ENCODE measurements at regions not wholly inside any gene's neighbourhood (a gene's known extent, or its start where the extent isn't known, plus 50 kb on each side); places are given as distances from the start of the nearest gene placed in this dataset.

DNA sequence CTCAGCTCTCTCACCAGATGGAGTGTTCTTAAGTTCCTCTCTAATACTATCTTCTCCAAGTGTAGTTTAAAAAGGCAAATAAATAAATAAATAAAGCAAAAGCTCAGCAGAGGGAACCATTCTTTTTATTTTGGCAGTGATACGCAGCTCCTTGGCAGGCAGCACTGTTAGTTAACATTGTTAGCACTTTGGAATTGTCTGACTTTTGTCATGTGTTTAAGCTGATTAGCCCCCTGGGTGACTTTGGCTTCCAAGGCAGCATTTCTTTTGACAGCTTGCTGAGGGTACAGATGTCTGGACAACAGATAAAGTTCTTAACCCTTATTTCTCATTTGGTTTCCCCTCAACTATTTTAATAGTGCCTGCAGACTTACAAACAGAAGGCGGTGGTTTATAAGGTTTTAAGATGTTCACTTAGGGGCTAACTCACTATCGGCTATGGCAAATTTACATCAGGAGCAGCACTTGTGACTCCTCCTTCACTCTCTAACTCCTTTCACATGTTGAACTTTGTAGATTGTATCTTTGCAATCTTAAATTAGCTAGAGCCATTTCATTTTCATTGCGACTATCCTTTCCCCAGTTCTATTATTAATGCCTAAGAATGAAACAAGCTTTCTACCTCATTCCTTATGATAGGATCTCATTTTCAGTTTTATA lies 213.4 kb downstream of the ZBBX start:
- ATAC-seq (no peak), DNase-seq (no peak)
- H3K9me3 ChIP-seq = no peaks in the 10 kb centered on the region
- no peaks in the 10 kb centered on the region for H3K27me3 ChIP-seq
- no peak overlapping the region for H3K4me3 ChIP-seq
- no peak overlapping the region for H3K27ac ChIP-seq
- peaks cover 8 to 12% of the 10 kb centered on the region in 2 donors for H3K4me1 ChIP-seq
- no peaks in the 10 kb centered on the region for H3K36me3 ChIP-seq
- intact Hi-C loops (cut with DNase I; ENCODE audit: low total_unique reads) = no loop called here
- in situ Hi-C loops (cut with MboI; ENCODE audit: low sequenced_read_pairs in 4 of 4) = no loop called here
- TF ChIP-seq CTCF (IDR thresholded peaks at IDR 0.05 in 4 of 5, conservative IDR thresholded peaks at IDR 0.05 in 1 of 5) = no peak
- TF ChIP-seq POLR2A (IDR thresholded peaks at IDR 0.05) = no peak

- Histone ChIP-seq H3K9me3 (no peaks in the 10 kb centered on the region), H3K27ac (no peak overlapping the region), H3K4me3 (no peak overlapping the region), H3K27me3 (no peaks in the 10 kb centered on the region), H3K36me3 (no peaks in the 10 kb centered on the region), H3K4me1 (peaks cover 8 to 12% of the 10 kb centered on the region in 2 donors)
- ATAC-seq (no peak), DNase-seq (no peak)
- TF ChIP-seq POLR2A (IDR thresholded peaks at IDR 0.05) (no peak), CTCF (IDR thresholded peaks at IDR 0.05 in 4 of 5, conservative IDR thresholded peaks at IDR 0.05 in 1 of 5) (no peak)
- intact Hi-C loops (cut with DNase I; ENCODE audit: low total_unique reads) (no loop called here), in situ Hi-C loops (cut with MboI; ENCODE audit: low sequenced_read_pairs in 4 of 4) (no loop called here)
These were observed 214.1 kb downstream of the ZBBX start for GRCh38 chr3:167166012-167166411.

GRCh38 chr3:167163580-167163979 lies 216.5 kb downstream of the ZBBX start:
- Histone ChIP-seq H3K9me3 (no peaks in the 10 kb centered on the region), H3K4me3 (no peak overlapping the region), H3K27me3 (no peaks in the 10 kb centered on the region), H3K4me1 (peaks cover 8 to 12% of the 10 kb centered on the region in 2 donors), H3K36me3 (no peaks in the 10 kb centered on the region), H3K27ac (no peak overlapping the region)
- no peak for ATAC-seq
- intact Hi-C loops (cut with DNase I; ENCODE audit: low total_unique reads) = no loop called here
- TF ChIP-seq CTCF (IDR thresholded peaks at IDR 0.05 in 4 of 5, conservative IDR thresholded peaks at IDR 0.05 in 1 of 5) = no peak
- TF ChIP-seq POLR2A (IDR thresholded peaks at IDR 0.05) = no peak
- in situ Hi-C loops (cut with MboI; ENCODE audit: low sequenced_read_pairs in 4 of 4) = no loop called here
- no peak for DNase-seq

DNA sequence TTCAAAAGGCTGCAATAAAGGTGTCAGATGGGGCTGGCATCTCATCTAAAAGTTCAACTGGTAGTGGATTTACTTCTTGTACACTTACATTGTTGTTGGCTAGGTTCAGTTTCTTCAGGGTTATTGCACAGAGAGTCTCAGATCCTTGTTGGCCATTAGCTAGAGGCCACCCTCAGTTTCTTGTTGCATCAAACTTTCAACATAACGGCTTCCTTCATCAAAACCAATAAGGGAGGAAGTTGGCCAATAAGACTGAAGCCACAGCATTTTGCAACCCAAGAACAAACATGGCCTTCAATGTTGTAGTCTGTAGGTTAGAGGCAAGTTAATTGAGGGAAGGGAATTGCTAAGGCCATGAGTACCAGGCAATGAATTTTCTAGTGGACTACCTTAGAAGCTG lies 218.0 kb downstream of the ZBBX start:
- Histone ChIP-seq H3K27me3 (no peaks in the 10 kb centered on the region), H3K9me3 (no peaks in the 10 kb centered on the region), H3K4me3 (no peak overlapping the region), H3K4me1 (peaks cover 7% of the 10 kb centered on the region in 2 donors), H3K27ac (no peak overlapping the region), H3K36me3 (no peaks in the 10 kb centered on the region)
- intact Hi-C loops (cut with DNase I; ENCODE audit: low total_unique reads) = no loop called here
- no peak for ATAC-seq
- in situ Hi-C loops (cut with MboI; ENCODE audit: low sequenced_read_pairs in 4 of 4) = no loop called here
- DNase-seq = no peak
- TF ChIP-seq CTCF (IDR thresholded peaks at IDR 0.05 in 4 of 5, conservative IDR thresholded peaks at IDR 0.05 in 1 of 5) = no peak
- TF ChIP-seq POLR2A (IDR thresholded peaks at IDR 0.05) = no peak

- intact Hi-C loops (cut with DNase I; ENCODE audit: low total_unique reads) = no loop called here
- H3K4me1 ChIP-seq = no peaks in the 10 kb centered on the region
These were observed 219.3 kb downstream of the ZBBX start for GRCh38 chr3:167160781-167161180.

More at GRCh38 chr3:167160781-167161180, 219.3 kb downstream of the ZBBX start:
- no peak for ATAC-seq
- no peak for DNase-seq
- no peak for TF ChIP-seq POLR2A (IDR thresholded peaks at IDR 0.05)
- TF ChIP-seq CTCF (IDR thresholded peaks at IDR 0.05 in 4 of 5, conservative IDR thresholded peaks at IDR 0.05 in 1 of 5) = no peak
- in situ Hi-C loops (cut with MboI; ENCODE audit: low sequenced_read_pairs in 4 of 4) = no loop called here
- Histone ChIP-seq H3K4me3 (no peak overlapping the region), H3K9me3 (no peaks in the 10 kb centered on the region), H3K27me3 (no peaks in the 10 kb centered on the region), H3K27ac (no peak overlapping the region), H3K36me3 (no peaks in the 10 kb centered on the region)

All from gastrocnemius medialis (tissue), 4 donors.